NCI-H1105 treated with DMSO at 0.1 percent for 48 hours (cell line): ENCODE measurements at regions not wholly inside any gene's neighbourhood (a gene's known extent, or its start where the extent isn't known, plus 50 kb on each side); places are given as distances from the start of the nearest gene placed in this dataset.

ENCODE experiments used
- DNase-seq: peaks from one replicate; lab custom pipeline; 2025; lab: John Stamatoyannopoulos, UW

DNA sequence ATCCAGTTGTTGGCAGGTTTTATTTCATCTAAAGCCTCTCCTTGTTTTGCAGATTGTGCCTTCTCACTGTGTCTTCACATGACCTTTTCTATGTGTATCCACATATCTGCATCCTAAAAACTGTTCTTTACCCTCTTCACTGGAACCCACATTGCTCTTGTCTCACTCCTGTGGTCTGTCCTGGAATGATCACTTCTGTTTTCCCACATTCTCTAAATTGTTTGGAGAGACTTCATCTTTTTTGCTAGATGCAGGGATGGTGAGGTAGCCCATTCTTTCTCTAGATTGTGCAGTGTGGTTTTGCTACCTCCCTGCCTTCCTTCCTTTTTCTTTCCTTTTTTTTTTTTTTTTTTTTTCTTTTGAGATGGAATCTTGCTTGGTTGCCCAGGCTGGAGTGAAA is 608.6 kb upstream of the MIR17HG start:
- no peak for DNase-seq

DNA sequence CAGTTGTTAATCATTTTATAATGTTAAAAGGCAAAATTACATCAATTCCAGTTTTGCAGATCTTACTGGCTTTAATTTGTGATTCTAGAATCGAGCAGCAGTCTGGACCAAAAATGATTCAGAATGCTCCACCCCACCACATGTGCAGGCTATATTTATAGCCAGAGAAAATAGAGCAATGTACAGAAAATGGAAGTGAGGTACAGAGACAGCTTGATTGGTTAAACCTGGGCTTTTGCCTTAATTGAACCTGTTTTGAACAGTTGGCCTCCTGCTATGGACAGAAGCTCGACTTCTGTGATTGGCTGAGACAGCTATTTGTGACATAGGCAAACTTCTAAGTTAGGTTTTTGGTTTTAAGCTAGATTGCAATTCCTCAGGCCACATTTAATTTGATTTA is 607.4 kb upstream of the MIR17HG start:
- DNase-seq: no peak

GRCh38 chr13:90742381-90742780 is 605.1 kb upstream of the MIR17HG start:
- DNase-seq: no peak

DNA sequence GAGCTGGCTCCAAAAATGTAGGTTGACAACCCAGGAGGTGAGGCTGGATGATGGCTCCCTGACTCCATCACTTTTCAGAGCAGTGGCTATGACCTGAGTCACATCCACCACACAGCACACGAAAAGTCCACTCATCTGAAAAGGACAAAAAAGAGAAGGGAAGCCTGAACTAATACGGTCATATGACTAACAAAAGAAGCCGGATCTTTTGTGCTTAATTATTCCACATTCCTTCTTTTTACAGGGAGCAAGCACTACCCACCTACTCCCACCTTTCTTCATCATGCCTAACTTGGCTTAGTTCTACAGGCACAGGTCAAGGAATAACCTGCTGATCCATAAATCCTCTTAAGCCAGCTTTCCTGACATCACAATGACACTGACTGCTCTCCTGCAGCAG is 601.3 kb upstream of the MIR17HG start:
- DNase-seq: no peak

DNA sequence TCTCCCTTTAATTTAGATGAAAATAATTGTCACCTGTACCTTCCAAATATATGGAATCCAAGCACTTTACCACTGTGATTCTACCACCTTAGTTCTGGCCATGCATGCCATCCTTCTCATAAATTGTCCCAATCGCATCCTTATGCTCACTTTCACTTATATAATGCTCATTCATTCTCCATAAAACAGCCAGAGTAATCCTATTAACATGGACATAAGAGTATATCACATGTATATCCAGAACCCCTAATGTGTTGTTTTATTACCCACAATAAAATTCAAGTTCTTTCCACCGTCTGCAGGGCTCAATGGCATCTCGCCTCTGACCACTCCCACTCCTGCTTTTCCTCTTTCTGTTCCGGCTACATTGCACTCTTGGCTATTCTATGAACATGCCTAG is 597.5 kb upstream of the MIR17HG start:
- DNase-seq: no peak

GRCh38 chr13:90751026-90751425 is 596.5 kb upstream of the MIR17HG start:
- no peak for DNase-seq

GRCh38 chr13:90752070-90752469 is 595.4 kb upstream of the MIR17HG start:
- DNase-seq: no peak

DNA sequence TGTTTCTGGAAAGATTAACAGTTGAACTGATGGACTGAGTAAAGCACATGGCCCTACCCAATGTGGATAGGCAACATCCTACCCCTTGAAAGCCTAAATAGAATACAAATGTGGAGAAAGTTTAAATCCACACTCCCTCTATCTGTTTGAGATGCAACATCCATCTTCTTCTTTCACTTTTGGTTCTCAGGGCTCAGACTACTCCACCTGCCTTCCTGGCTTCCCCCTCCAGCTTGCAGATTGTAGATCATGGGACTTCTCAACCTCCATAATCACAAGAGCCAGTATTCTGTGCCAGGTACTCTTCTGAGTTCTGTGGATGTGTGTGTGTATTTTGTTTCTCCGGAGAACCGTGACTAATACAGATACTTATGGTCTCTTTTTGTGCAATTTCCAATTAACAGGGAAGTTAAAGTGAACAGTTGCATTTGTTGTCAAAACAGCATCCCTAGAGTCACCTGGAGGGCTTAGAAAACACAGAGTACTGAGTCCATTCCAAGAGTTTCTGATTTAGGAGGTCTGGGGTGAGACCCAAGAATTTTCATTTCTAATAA is 590.3 kb upstream of the MIR17HG start:
- no peak for DNase-seq

DNA sequence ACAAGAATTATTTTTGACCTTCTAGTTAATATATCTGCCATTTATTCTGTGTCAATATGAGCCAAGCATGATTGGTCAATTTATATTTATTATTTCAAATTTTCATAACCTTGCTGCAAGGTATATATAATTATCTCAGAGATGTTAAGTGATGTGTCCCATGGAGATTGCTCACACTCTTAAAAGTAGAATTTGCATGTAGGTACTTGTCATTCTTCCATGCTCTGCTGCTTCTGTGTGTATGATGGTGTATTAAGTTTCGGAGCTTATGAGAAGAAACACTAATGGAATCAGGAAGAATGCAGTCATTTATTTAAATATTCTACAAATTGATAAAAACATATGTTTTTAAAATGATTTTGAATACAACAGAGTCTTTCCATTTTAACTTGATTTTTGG is 586.8 kb upstream of the MIR17HG start:
- no peak for DNase-seq

- no peak for DNase-seq
Measured at GRCh38 chr13:90763476-90764150, 583.9 kb upstream of the MIR17HG start.

DNA sequence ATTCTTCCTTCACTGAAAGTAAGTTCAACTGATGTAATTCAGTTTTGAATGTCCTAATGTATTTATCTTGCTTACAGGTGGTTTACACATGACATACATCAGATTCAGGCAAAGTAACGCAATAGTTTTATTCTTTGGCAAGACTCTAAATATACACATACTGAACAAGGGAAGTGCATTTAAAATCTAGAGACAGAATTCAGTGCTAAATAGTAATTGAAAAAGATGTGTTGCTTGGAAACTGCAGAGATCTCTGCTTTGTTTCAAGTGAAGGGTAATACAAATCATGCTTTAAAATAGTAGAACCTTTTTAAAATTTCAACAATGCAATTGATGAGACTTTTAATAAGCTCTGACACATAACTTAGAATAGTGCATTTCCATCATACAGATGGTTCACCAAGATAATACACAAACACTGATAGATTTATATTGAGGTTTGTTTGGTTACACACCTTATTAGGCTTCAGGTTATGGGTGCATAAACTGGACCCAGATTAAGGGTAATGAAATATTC is 581.0 kb upstream of the MIR17HG start:
- DNase-seq: no peak

GRCh38 chr13:90768116-90768515 is 579.4 kb upstream of the MIR17HG start:
- DNase-seq: no peak

- DNase-seq: no peak
Measured at GRCh38 chr13:90769387-90769786, 578.1 kb upstream of the MIR17HG start.

DNA sequence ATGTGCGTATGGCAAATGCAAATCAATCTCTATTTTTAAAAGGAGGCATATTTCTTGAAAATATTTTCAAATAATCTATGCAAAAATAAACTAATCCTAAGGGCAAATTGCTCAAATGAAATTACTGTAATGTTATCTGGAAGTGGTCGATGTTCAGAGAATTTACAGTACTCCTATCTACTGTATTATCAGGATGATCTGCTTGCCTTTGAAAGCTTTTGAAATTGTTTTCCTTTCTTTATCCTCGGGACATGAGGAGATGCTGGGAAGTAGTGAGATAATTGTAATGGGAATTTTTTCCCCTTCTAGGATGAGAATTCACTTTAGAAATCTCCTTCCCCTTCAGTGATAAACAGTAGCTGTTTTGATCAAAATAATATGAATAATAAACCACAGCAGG is 577.2 kb upstream of the MIR17HG start:
- no peak for DNase-seq

DNA sequence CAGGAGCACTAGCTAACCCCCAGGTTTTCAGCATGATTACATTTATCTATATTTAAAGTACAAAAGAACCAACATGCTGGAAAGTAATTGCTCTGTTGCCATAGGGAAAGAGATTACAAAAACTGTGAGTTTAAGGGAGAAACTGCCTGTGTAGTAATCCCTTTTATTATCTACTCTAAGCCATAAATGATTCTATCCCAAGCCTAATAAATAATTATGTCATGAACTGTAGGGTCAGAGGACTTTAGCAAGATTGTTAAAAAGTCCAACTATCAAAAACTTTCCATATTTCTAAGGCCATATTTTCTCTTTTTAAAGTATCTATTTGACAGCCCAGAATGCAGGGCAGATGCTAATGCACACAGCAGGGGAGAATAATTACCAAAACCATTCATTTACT is 573.8 kb upstream of the MIR17HG start:
- no peak for DNase-seq

- no peak for DNase-seq
Measured at GRCh38 chr13:90776051-90776748, 571.3 kb upstream of the MIR17HG start.

- no peak for DNase-seq
Measured at GRCh38 chr13:90783273-90783672, 564.2 kb upstream of the MIR17HG start.

DNA sequence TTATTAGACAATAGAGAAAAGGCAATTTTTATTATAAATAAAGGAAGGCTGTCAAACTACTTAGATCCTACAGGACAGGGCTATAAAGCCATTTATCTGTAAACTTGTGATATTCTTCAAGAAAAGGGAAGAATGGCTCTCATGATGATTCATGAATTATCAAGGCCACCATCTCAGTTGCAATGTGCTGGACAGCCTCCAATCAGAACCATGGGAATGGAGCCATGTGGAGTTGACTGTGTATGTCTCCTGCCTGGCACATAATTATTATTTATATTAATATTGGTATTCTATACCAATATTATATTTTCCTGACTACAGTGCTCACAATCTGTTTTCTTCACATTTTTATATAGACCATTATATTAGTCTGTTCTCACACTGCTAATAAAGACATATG is 560.5 kb upstream of the MIR17HG start:
- DNase-seq: no peak

DNA sequence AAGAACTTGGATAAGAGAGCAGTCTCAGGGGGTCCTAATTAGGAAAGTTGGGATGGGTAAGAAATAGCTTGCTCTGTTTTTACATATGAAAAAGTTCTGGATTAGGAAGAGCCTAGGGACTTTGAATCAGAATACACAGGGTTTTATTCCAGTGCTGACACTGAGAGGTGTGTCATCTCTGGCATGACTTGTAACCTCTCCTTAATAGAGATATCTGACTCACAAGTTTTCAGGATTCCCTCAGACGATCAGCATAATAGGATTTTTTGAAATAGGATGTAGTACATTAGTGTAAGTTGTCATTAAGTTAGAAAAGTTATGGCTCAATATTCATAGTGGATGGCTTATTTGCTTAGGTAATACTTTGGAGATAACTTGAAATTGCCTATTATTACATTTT is 555.2 kb upstream of the MIR17HG start:
- DNase-seq: no peak

DNA sequence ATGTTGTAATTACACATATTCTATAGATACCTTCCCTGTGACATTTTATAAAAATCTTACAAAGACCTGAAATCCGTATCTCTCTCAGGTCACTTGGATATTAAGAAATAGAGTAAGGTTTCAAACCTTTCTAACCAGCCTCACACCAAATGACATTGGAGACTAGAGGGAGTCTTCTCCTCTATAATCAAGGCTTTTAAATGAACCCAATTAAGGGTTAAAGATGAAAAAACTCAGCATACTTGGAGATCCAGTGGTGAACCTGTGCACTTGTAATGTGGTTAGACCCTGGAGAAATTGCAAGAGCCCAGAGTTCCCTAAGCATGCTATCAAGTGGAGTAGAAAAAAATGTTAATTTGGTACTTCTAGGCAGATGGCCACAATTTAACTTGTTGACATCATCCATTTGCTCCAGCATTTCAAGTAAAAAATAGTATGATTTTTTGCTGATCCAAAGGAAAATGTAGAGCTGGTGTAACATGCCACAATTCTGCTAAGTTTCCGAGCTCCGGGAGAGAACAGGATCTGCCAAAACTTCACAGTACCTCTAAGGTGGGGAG is 554.1 kb upstream of the MIR17HG start:
- DNase-seq: no peak

DNA sequence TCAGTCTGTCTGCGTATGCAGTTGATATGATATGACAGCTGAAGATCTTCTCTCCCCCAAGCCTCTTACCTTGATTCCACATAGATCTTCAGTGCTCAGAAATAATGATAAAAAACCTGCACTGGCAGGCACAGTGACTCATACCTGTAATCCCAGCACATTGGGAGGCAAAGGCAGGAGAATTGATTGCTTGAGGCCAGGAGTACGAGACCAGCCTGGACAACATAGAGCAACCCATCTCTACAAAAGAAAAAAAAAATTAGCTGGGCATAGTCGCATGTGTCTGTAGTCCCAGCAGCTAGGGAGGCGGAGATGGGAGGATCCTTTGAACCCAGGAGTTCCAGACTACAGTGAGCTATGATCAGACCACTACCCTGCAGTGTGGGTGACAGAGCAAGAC is 551.0 kb upstream of the MIR17HG start:
- DNase-seq: no peak

DNA sequence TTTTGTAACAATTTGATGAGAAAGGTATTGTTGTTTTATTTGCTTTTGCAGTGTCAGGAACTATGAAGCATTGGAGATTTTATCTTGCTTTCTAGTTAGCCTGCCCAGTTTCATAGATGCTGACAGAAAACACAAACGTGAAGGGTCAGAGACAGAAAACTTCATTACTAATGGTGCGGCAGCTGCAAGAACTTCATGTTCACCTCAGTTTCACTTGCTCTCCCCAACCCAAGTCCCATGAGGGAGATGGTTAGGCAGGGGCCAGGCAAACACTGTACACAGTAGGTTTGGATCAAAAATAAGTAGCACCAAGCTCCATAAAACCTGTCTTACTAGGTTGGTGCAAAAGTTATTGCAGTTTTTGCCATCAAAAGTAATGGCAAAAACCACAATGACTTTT is 550.2 kb upstream of the MIR17HG start:
- DNase-seq: no peak

DNA sequence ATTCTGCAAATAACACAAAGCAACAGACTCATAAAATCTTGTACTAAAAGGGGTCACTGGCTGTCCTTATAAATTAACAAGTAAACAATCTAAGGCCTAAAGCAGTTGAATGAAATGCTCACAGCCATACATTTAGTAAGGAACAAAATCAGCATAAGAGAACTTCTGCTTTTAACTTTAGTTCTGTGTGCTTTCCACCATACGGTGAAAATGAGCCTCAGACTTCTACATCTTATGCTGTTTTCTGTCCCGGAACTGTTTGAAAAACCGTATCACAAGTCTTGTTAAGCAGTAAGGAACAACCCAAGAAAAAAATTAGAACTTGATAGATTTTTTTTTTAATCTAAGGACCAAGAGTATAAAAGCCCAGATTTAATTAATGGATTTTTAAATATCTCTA is 549.1 kb upstream of the MIR17HG start:
- DNase-seq: no peak
